HEK293T (cell line): ENCODE measurements at regions not wholly inside any gene's neighbourhood (a gene's known extent, or its start where the extent isn't known, plus 50 kb on each side); places are given as distances from the start of the nearest gene placed in this dataset.

Experiments
- CTCF ChIA-PET: fragments of 350-600 bp; formaldehyde crosslinking; extraction: SDS; loops from one replicate; lab custom pipeline; 2021; ENCODE audit warnings: antibody characterized with exemption, inconsistent platforms; lab: Yijun Ruan, JAX
- POLR2A ChIA-PET: fragments of 350-600 bp; formaldehyde crosslinking; extraction: SDS; loops from one replicate; lab custom pipeline; 2020; ENCODE audit warnings: antibody characterized with exemption, inconsistent platforms; lab: Yijun Ruan, JAX
- DNase-seq: peaks from one replicate; pipeline ENCODE4 v3.0.0; 2012; ENCODE audit warnings: mixed read lengths; ENCODE audit errors: extremely low spot score
- ARNT ChIP-seq: fragments of 450-650 bp; IDR thresholded peaks from 2 replicates; pipeline ENCODE4 v1.6.1; 2017; ENCODE audit warnings: mild to moderate bottlenecking
- BHLHE40 ChIP-seq: fragments of 450-650 bp; IDR thresholded peaks from 2 replicates; pipeline ENCODE4 v1.6.1; 2016; ENCODE audit warnings: mild to moderate bottlenecking, moderate library complexity, borderline replicate concordance
- CTBP1 ChIP-seq: fragments of 450-650 bp; IDR thresholded peaks from 2 replicates; pipeline ENCODE4 v1.6.1; 2016; ENCODE audit warnings: borderline replicate concordance
- ELF4 ChIP-seq: fragments of 450-650 bp; IDR thresholded peaks from 2 replicates; pipeline ENCODE4 v1.6.1; 2017; ENCODE audit warnings: antibody characterized with exemption
- FOXA1 ChIP-seq: fragments of 450-650 bp; IDR thresholded peaks from 2 replicates; pipeline ENCODE4 v1.6.1; 2016; ENCODE audit warnings: mild to moderate bottlenecking
- FOXK2 ChIP-seq: fragments of 450-650 bp; IDR thresholded peaks from 2 replicates; pipeline ENCODE4 v1.6.1; 2016; ENCODE audit warnings: mild to moderate bottlenecking
- FOXM1 ChIP-seq: fragments of 450-650 bp; IDR thresholded peaks from 2 replicates; pipeline ENCODE4 v1.6.1; 2017; ENCODE audit warnings: mild to moderate bottlenecking, borderline replicate concordance
- HDGF ChIP-seq: fragments of 450-650 bp; IDR thresholded peaks from 2 replicates; pipeline ENCODE4 v1.6.1; 2017; ENCODE audit warnings: antibody characterized with exemption, borderline replicate concordance
- L3MBTL2 ChIP-seq: fragments of 450-650 bp; conservative IDR thresholded peaks from 2 replicates; pipeline ENCODE4 v1.6.1; 2016; ENCODE audit warnings: mild to moderate bottlenecking
- LEF1 ChIP-seq: fragments of 450-650 bp; IDR thresholded peaks from 2 replicates; pipeline ENCODE4 v1.6.1; 2017; ENCODE audit warnings: mild to moderate bottlenecking, borderline replicate concordance
- NFRKB ChIP-seq: fragments of 450-650 bp; IDR thresholded peaks from 2 replicates; pipeline ENCODE4 v1.6.1; 2016; ENCODE audit warnings: mild to moderate bottlenecking, moderate library complexity
- PKNOX1 ChIP-seq: fragments of 450-650 bp; IDR thresholded peaks from 2 replicates; pipeline ENCODE4 v1.6.1; 2016
- SP1 ChIP-seq: fragments of 450-650 bp; IDR thresholded peaks from 2 replicates; pipeline ENCODE4 v1.6.1; 2017
- SUZ12 ChIP-seq: fragments of 450-650 bp; IDR thresholded peaks from 2 replicates; pipeline ENCODE4 v1.6.1; 2016; ENCODE audit warnings: mild to moderate bottlenecking
- TARDBP ChIP-seq: fragments of 450-650 bp; IDR thresholded peaks from 2 replicates; pipeline ENCODE4 v1.6.1; 2016
- ZNF384 ChIP-seq: fragments of 450-650 bp; IDR thresholded peaks from 2 replicates; pipeline ENCODE4 v1.6.1; 2016

GRCh38 chr4:89166971-89167475 is 55.7 kb downstream of the TIGD2 start:
- ChIA-PET POLR2A (no interaction called here), CTCF (no interaction called here)
- DNase-seq = no peak
- TF ChIP-seq CTBP1 (no peak), FOXK2 (no peak), BHLHE40 (no peak), FOXM1 (no peak), LEF1 (no peak), HDGF (no peak), ELF4 (no peak), SP1 (no peak), NFRKB (no peak), TARDBP (no peak), PKNOX1 (no peak)

- TF ChIP-seq SUZ12 (no peak), ELF4 (no peak), CTBP1 (no peak), BHLHE40 (no peak), LEF1 (no peak), ZNF384 (no peak), FOXA1 (no peak), NFRKB (no peak), PKNOX1 (no peak), FOXK2 (no peak), L3MBTL2 (no peak), FOXM1 (no peak), TARDBP (no peak), SP1 (no peak)
- POLR2A ChIA-PET = no interaction called here
- no peak for DNase-seq
- CTCF ChIA-PET = interaction anchor here (0.7 kb wide), 1 partner anchor 9 kb away, joined by 4 read pairs; no protein-coding TSS in a partner anchor
Measured at GRCh38 chr4:89171176-89171805, 60.0 kb downstream of the TIGD2 start.

GRCh38 chr4:89172865-89173264 is 61.5 kb downstream of the TIGD2 start:
- ChIA-PET CTCF (no interaction called here), POLR2A (no interaction called here)
- no peak for TF ChIP-seq HDGF
- TF ChIP-seq FOXA1 = no peak
- no peak for TF ChIP-seq CTBP1
- TF ChIP-seq LEF1 = no peak
- no peak for TF ChIP-seq FOXK2
- no peak for TF ChIP-seq SP1
- no peak for TF ChIP-seq TARDBP
- no peak for TF ChIP-seq NFRKB
- TF ChIP-seq SUZ12 = no peak
- no peak for TF ChIP-seq FOXM1
- TF ChIP-seq BHLHE40 = no peak
- TF ChIP-seq ZNF384 = no peak
- no peak for DNase-seq

- no peak for TF ChIP-seq FOXA1
- TF ChIP-seq PKNOX1 = peak; percentile 71
- no peak for TF ChIP-seq BHLHE40
- no peak for TF ChIP-seq LEF1
- TF ChIP-seq ARNT = no peak
- no peak for TF ChIP-seq SP1
- TF ChIP-seq L3MBTL2 = no peak
- no peak for TF ChIP-seq ZNF384
- no peak for TF ChIP-seq FOXM1
- CTCF ChIA-PET = no interaction called here
- no peak for DNase-seq
- POLR2A ChIA-PET = no interaction called here
Measured at GRCh38 chr4:89173336-89174090, 62.2 kb downstream of the TIGD2 start.

- ChIA-PET POLR2A (no interaction called here), CTCF (no interaction called here)
- no peak for DNase-seq
- TF ChIP-seq NFRKB = no peak
- TF ChIP-seq ELF4 = no peak
- no peak for TF ChIP-seq TARDBP
- TF ChIP-seq CTBP1 = no peak
- TF ChIP-seq FOXA1 = no peak
- TF ChIP-seq SUZ12 = no peak
- no peak for TF ChIP-seq ARNT
- TF ChIP-seq L3MBTL2 = no peak
- no peak for TF ChIP-seq FOXK2
- no peak for TF ChIP-seq ZNF384
- TF ChIP-seq BHLHE40 = no peak
- no peak for TF ChIP-seq PKNOX1
- no peak for TF ChIP-seq HDGF
- TF ChIP-seq LEF1 = no peak
- no peak for TF ChIP-seq FOXM1
- no peak for TF ChIP-seq SP1
Measured at GRCh38 chr4:89174784-89175183, 63.5 kb downstream of the TIGD2 start.
